SU-DHL-6 (cell line): ENCODE measurements at regions not wholly inside any gene's neighbourhood (a gene's known extent, or its start where the extent isn't known, plus 50 kb on each side); places are given as distances from the start of the nearest gene placed in this dataset.

Experiments
- CTCF ChIP-seq: fragments of 200-600 bp; sonication (generic); IDR thresholded peaks from one replicate; pipeline ENCODE4 v1.5.1; 2017; ENCODE audit warnings: antibody characterized with exemption, mild to moderate bottlenecking, low read length, moderate library complexity; ENCODE audit not compliant: insufficient read depth, poor library complexity, severe bottlenecking
- EZH2phosphoT487 ChIP-seq: fragments of 200-600 bp; sonication (generic), shearing (Covaris generic); conservative IDR thresholded peaks from 2 replicates; pipeline ENCODE4 v1.6.1; 2018; ENCODE audit warnings: mild to moderate bottlenecking, antibody characterized with exemption, low read length, moderate library complexity, mixed read lengths

- TF ChIP-seq CTCF (no peak), EZH2phosphoT487 (no peak)
Measured at GRCh38 chr10:126843299-126843934, 61.8 kb upstream of the DOCK1 start.
